ENCODE measurements at regions not wholly inside any gene's neighbourhood (a gene's known extent, or its start where the extent isn't known, plus 50 kb on each side); places are given as distances from the start of the nearest gene placed in this dataset.

DNA sequence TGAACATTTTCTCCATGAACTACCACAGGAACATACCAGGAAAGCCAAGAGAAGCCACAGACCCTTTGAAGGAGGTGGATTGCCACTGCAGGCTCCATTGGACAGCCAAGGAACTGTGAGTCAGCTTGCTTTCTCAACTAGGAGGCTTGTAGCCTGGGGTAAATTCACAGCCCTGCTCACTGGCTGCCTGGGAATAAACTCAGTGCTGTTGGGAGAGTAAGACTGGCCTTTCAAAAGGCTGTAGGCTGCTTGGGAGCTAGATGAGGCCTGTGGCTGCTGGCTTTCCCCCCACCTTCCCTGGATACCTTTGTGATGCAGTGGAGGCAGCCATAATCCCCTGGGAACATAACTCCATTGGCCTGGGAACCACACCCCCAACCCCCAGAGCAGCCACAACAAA lies 223.5 kb upstream of the RBMS3 start:
- TF ChIP-seq GATA2 (IDR thresholded peaks at IDR 0.05; ENCODE audit: low read depth, low read length): no peak
- TF ChIP-seq GATA3 (IDR thresholded peaks at IDR 0.05; ENCODE audit: low read depth, low read length): no peak

All from SH-SY5Y (cell line).